Uterus (tissue), 3 donors: ENCODE measurements at regions not wholly inside any gene's neighbourhood (a gene's known extent, or its start where the extent isn't known, plus 50 kb on each side); places are given as distances from the start of the nearest gene placed in this dataset.

Experiments
- DNase-seq, 2 donors: peaks; one replicate each; pipeline ENCODE4 v3.0.0-alpha.2; 2019 to 2020
- H3K27ac ChIP-seq, 2 donors: fragments of 200-600 bp; sonication (generic); 1 replicate in 1 of 2; 2 replicates in 1 of 2; pipeline ENCODE4 v1.5.1; 2016 to 2018
- H3K27me3 ChIP-seq, 2 donors: fragments of 200-600 bp; sonication (generic); one replicate each; pipeline ENCODE4 v1.5.1; 2018 to 2019; ENCODE audit warnings: control low read depth in 1 of 2
- H3K36me3 ChIP-seq, 2 donors: fragments of 200-600 bp; sonication (generic); one replicate each; pipeline ENCODE4 v1.5.1; 2019; ENCODE audit warnings: control low read depth in 1 of 2
- H3K4me1 ChIP-seq, 2 donors: fragments of 200-600 bp; sonication (generic); one replicate each; pipeline ENCODE4 v1.5.1; 2018 to 2019; ENCODE audit warnings: control low read depth in 1 of 2
- H3K4me3 ChIP-seq, 2 donors: fragments of 200-600 bp; sonication (generic); 1 replicate in 1 of 2; 2 replicates in 1 of 2; pipeline ENCODE4 v1.5.1; 2018 to 2019; ENCODE audit warnings: mild to moderate bottlenecking in 1 of 2
- H3K9me3 ChIP-seq, 2 donors: fragments of 200-600 bp; sonication (generic); one replicate each; pipeline ENCODE4 v1.5.1; 2019; ENCODE audit warnings: control low read depth in 1 of 2
- POLR2A ChIP-seq, 2 donors: fragments of 450-650 bp; IDR thresholded peaks; one replicate each; pipeline ENCODE4 v1.6.1; 2016; ENCODE audit warnings: antibody characterized with exemption in 2 of 2, mild to moderate bottlenecking in 1 of 2, moderate library complexity in 1 of 2
- intact Hi-C: fragments of 100-400 bp; cut with DNase I; formaldehyde crosslinking; loops from one replicate; pipeline ENCODE4 v1.15.1; 2023; ENCODE audit warnings: low total_unique reads
- TF ChIP-seq, protein P1 (sequence below), 4 experiments: fragments of 200-600 bp in 2 of 4; fragments of 450-650 bp in 2 of 4; sonication (generic) in 2 of 4; IDR thresholded peaks; one replicate each; pipeline ENCODE4 v1.5.1; 2016 to 2019; ENCODE audit warnings: antibody characterized with exemption in 4 of 4, mild to moderate bottlenecking in 2 of 4, moderate library complexity in 1 of 4
- donor health status: DM: yes; HTN: yes; CAD: no.

DNA sequence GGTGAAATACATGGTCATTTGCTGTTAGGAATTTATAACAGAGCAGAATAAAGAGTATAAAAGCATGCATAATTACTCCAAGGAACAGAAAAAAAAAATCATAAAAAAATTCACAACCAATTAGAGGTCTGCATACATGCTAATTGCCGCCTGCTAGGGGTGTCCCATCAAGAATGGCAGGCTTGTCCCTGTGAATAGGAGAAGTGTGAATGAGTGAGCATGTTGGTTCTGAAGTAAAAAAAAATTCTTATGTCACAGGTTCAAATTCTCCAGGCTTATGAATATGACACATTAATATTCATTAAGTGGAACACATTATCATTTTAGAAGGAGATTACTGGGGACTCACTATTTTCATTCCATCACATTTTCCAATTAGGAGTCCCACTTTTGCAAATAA is 822.7 kb downstream of the NTRK3 start:
- intact Hi-C loops: no loop called here
- Histone ChIP-seq H3K4me3 (no peak overlapping the region), H3K36me3 (no peaks in the 10 kb centered on the region), H3K9me3 (no peaks in the 10 kb centered on the region), H3K4me1 (no peaks in the 10 kb centered on the region), H3K27me3 (no peaks in the 10 kb centered on the region), H3K27ac (no peak overlapping the region)
- no peak for DNase-seq
- TF ChIP-seq, protein P1, sequence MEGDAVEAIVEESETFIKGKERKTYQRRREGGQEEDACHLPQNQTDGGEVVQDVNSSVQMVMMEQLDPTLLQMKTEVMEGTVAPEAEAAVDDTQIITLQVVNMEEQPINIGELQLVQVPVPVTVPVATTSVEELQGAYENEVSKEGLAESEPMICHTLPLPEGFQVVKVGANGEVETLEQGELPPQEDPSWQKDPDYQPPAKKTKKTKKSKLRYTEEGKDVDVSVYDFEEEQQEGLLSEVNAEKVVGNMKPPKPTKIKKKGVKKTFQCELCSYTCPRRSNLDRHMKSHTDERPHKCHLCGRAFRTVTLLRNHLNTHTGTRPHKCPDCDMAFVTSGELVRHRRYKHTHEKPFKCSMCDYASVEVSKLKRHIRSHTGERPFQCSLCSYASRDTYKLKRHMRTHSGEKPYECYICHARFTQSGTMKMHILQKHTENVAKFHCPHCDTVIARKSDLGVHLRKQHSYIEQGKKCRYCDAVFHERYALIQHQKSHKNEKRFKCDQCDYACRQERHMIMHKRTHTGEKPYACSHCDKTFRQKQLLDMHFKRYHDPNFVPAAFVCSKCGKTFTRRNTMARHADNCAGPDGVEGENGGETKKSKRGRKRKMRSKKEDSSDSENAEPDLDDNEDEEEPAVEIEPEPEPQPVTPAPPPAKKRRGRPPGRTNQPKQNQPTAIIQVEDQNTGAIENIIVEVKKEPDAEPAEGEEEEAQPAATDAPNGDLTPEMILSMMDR (IDR thresholded peaks at IDR 0.05): no peak
- no peak for TF ChIP-seq POLR2A (IDR thresholded peaks at IDR 0.05)

DNA sequence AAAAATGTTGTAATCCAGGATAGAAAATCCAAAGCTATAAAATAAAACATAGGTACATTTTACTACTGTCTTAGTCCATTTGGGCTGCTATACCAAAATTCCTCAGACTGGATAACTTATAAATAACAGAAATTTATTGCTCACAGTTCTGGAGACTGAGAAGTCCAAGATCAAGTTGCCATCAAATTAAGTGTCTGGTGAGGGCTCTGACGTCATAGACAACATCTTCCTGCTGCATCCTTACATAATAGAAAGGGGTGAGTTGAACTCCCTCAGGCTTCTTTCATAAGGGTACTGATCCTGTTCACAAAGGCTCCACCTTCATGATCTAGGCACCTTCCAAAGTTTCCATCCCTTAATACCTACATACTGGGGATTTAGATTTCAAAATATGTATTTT is 826.8 kb downstream of the NTRK3 start:
- H3K27me3 ChIP-seq: no peaks in the 10 kb centered on the region
- no peaks in the 10 kb centered on the region for H3K9me3 ChIP-seq
- H3K27ac ChIP-seq: no peak overlapping the region
- no peak for DNase-seq
- no peaks in the 10 kb centered on the region for H3K4me1 ChIP-seq
- no peak overlapping the region for H3K4me3 ChIP-seq
- TF ChIP-seq POLR2A (IDR thresholded peaks at IDR 0.05): no peak
- TF ChIP-seq, protein P1 (IDR thresholded peaks at IDR 0.05): no peak
- intact Hi-C loops: no loop called here
- no peaks in the 10 kb centered on the region for H3K36me3 ChIP-seq

DNA sequence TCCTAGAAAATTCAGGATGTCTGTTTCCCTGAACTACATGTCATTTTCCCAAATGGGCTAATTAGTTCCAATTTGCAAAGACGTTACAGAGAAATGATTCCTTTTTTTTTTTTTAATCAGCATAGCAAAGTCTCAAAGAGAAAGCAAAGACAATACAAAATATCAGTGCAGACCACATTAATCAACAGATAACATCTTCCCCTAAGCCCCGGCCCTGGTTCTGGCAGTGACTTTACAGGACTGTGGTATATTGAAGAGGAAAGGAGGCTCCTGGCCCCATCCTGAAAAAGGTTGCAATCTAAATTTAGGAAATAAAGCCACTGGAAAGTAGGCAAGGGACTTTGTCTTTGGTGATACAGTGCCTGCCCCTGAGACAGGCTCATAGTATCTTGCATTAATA is 836.5 kb downstream of the NTRK3 start:
- TF ChIP-seq POLR2A (IDR thresholded peaks at IDR 0.05): no peak
- TF ChIP-seq, protein P1 (IDR thresholded peaks at IDR 0.05): no peak
- DNase-seq: no peak
- no peaks in the 10 kb centered on the region for H3K4me1 ChIP-seq

DNA sequence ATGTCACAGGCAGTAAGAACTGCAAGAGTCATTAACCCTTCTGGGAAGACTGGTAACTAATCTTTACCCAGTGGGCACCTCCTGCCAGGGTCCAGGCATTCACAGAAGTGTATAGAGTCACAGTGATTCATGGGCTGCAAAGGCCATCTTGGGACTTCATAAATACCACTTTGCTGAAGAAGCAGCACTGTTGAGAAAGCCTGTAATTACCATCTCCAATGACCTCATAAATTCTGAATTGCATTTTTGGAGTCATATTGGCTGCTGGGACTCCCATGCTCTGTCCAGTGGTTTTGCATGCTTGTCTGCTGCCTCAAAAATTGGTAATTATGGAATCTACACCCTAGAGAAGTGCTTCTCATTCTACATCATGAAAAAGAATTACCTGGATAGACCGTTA is 837.2 kb downstream of the NTRK3 start:
- no peaks in the 10 kb centered on the region for H3K36me3 ChIP-seq
- intact Hi-C loops: no loop called here
- no peaks in the 10 kb centered on the region for H3K27me3 ChIP-seq

More for the DNA sequence above, 836.5 kb downstream of the NTRK3 start:
- H3K9me3 ChIP-seq: no peaks in the 10 kb centered on the region
- no peaks in the 10 kb centered on the region for H3K27me3 ChIP-seq
- H3K27ac ChIP-seq: no peak overlapping the region
- no peak overlapping the region for H3K4me3 ChIP-seq
- intact Hi-C loops: no loop called here
- H3K36me3 ChIP-seq: no peaks in the 10 kb centered on the region

DNA sequence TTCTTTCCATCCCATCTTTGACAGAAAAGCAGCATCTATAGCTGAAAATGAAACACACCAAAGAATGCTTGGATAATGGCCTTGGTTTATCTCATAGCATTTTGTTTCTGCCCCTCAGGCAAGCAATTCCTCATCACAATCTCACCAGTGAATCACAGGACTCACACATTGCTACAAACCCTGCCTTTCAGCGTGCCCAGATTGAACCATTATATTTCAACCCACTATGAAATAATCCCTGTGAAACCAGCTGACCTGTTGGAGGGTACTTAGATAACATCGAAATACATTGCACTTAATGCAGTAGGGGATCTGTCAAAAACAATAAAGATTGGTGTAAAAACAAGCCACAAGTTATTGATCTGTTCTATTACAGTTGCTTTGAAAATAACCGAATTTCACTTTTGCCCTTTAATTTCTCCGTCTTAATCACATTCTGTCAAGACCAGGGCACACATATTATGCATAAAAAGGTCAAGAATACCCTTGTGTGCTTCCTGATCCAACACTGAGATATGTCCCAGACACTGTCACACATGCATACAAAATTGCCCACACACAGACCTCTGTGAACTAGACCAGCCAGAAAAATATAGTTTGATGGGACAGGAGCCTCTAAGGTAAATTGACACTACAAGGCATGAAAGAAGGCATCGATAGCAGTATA is 839.8 kb downstream of the NTRK3 start:
- H3K27me3 ChIP-seq: no peaks in the 10 kb centered on the region
- H3K9me3 ChIP-seq: no peaks in the 10 kb centered on the region
- no peaks in the 10 kb centered on the region for H3K4me1 ChIP-seq
- no peak overlapping the region for H3K4me3 ChIP-seq
- intact Hi-C loops: no loop called here
- DNase-seq: no peak
- H3K27ac ChIP-seq: no peak overlapping the region
- no peak for TF ChIP-seq POLR2A (IDR thresholded peaks at IDR 0.05)
- TF ChIP-seq, protein P1 (IDR thresholded peaks at IDR 0.05): no peak
- H3K36me3 ChIP-seq: no peaks in the 10 kb centered on the region

More for the DNA sequence above, 837.2 kb downstream of the NTRK3 start:
- Histone ChIP-seq H3K4me1 (no peaks in the 10 kb centered on the region), H3K27ac (no peak overlapping the region), H3K9me3 (no peaks in the 10 kb centered on the region), H3K4me3 (no peak overlapping the region)
- TF ChIP-seq, protein P1 (IDR thresholded peaks at IDR 0.05): no peak
- no peak for TF ChIP-seq POLR2A (IDR thresholded peaks at IDR 0.05)
- no peak for DNase-seq
